GM12872 (cell line): ENCODE measurements at regions not wholly inside any gene's neighbourhood (a gene's known extent, or its start where the extent isn't known, plus 50 kb on each side); places are given as distances from the start of the nearest gene placed in this dataset.

Experiments used
- TF ChIP-seq, protein P1 (sequence below): IDR thresholded peaks from 3 replicates; pipeline ENCODE4 v1.5.1; 2011; ENCODE audit warnings: low read depth, mild to moderate bottlenecking, low read length, moderate library complexity; ENCODE audit not compliant: insufficient read depth

DNA sequence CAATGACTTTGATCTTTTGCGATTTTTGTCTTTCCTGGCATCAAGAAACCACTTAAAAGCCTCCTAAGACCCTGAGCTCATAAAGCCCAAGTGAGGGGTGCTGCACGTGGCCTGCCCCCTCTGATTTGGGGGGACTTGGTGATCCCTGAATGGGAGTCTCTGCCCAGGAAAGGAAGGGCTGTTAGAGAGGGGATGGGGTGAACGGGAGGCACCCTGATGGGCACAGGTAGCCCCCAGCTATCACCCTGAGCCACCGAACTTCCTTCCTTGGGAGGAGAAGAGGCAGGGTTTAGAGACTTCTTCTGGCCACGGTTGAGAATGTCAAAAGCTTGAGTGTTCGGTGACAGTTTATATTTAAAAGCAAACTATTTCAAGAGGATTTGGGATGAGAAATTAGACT lies 305.5 kb downstream of the ZNF536 start:
- TF ChIP-seq, protein P1, sequence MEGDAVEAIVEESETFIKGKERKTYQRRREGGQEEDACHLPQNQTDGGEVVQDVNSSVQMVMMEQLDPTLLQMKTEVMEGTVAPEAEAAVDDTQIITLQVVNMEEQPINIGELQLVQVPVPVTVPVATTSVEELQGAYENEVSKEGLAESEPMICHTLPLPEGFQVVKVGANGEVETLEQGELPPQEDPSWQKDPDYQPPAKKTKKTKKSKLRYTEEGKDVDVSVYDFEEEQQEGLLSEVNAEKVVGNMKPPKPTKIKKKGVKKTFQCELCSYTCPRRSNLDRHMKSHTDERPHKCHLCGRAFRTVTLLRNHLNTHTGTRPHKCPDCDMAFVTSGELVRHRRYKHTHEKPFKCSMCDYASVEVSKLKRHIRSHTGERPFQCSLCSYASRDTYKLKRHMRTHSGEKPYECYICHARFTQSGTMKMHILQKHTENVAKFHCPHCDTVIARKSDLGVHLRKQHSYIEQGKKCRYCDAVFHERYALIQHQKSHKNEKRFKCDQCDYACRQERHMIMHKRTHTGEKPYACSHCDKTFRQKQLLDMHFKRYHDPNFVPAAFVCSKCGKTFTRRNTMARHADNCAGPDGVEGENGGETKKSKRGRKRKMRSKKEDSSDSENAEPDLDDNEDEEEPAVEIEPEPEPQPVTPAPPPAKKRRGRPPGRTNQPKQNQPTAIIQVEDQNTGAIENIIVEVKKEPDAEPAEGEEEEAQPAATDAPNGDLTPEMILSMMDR: no peak

DNA sequence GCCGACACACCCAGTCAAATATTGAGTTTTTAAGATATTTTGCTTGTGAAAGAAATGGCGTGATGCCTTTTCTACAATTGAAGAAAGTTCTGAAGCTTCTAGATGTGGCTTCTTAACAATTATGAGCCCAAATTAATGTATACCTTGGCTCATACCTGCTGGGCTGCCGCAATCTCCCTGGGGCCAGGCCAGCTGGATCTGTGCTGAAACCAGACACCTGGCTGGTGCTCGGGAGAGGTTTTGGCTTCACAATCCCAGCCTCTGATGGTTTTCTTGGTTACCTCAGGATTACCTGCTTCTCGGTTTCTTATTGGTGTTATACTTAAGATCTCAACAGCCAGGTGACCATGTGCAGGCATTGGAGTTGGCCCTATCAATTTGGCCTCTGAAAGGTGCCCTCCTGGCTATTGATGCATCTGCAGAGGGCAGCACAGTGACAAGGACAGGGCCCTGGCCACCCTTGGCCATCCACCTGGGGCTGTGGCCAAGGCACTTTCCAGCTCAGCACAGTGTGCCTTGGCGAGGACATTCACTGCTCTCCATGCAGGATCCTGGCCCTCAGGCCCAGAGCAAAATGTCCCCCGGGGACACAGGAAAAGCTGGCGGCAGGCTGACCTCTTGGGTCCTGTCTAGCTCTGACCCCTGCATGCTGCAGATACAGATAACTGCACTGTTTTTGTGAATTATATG lies 305.0 kb downstream of the ZNF536 start:
- TF ChIP-seq, protein P1: no peak

DNA sequence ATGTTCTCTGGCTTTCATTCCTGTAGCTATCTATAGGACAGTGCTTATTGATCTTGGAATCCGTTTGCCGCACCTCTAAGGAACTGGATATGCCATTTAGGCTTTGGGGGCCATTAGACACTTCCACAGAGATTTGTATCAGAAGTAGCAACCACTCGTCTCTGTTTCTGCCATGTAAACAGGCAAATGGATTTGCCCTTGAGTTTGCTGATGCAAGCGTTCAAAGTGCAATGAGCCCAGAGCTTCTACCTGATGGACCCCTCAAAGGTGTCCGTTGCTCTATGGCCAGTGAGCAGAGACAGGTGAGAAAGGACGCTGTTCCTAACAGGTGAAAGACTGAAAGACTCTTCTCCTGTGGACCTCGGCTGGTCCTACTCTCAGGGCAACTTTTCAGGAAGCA lies 302.9 kb downstream of the ZNF536 start:
- TF ChIP-seq, protein P1: no peak

DNA sequence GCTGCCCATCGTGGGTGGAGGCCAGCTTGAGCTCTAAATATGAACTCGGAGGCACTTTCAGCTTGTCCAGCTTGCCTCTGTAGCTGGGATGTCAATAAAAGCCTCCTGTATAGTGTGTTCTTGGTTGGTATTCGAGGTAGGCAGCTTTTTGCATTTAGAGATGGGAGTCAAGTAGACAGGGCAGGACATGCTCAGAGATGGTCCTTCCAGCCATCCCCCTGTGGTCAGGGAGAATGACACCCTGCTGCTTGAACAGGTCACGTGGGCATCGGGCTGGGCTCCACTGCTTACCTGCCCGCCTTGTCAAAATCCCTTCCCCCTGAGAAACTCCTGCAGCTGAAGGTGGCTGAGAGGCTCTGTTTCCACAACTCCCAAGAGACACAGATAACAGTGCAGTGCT lies 302.5 kb downstream of the ZNF536 start:
- TF ChIP-seq, protein P1: no peak

DNA sequence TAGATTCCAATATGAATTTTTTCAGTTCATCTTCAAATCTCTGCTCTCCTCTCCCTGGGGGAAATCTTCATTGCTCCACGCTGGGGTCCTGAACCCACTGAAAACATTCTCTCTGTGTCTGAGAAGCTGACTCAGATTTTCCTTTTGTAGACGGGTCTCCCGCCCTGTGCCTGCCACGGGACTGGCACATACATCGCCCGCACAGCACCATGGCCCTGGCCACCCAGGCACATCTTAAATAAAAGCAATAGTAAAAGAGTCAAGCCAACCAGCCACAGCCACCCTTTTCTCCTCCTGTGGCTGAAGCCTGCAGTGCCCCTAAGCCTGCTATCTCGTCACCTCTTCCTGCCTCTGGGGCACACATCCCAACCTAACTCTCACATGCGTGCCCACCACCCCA lies 301.2 kb downstream of the ZNF536 start:
- TF ChIP-seq, protein P1: no peak

DNA sequence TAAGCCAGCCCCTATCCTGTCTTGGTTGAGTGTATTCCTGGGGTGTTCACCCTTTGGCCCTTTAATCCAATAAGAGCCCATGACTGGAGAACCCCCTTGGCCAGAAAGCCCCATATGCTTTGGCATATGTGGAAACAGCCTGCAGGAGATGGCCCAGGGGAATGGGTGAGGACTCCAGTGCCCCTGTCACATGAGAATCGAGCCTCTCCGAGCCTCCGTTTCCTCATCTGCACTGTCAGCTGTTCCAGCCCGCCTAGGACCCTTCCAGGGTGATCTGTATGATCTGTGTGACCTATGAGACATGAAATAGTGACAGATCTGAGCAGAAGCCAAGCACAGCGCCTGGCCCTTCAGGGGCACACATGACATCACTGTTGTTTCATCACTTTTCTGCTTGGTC lies 300.7 kb downstream of the ZNF536 start:
- TF ChIP-seq, protein P1: no peak

DNA sequence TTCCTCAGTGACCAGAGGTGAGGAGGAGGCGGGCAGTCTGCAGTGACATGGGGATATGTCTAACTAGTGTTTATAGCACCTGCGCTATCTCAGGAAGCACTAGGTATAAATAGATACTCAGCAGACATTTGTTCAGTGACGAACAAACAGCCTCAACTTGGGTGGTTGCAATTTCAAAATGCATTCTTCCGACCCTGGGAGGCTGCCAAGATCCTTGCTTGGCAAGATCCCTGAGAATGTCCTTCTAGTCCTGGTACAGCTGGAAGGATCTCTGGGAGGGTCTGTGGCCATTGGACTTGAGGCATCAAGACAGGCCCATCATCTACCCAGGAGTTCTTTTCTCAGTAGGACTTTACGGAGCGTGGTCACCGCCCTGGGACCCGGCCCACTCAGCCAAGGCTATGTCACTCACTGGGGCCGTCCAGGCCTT lies 299.5 kb downstream of the ZNF536 start:
- TF ChIP-seq, protein P1: no peak
